ENCODE measurements at regions not wholly inside any gene's neighbourhood (a gene's known extent, or its start where the extent isn't known, plus 50 kb on each side); places are given as distances from the start of the nearest gene placed in this dataset.

DNA sequence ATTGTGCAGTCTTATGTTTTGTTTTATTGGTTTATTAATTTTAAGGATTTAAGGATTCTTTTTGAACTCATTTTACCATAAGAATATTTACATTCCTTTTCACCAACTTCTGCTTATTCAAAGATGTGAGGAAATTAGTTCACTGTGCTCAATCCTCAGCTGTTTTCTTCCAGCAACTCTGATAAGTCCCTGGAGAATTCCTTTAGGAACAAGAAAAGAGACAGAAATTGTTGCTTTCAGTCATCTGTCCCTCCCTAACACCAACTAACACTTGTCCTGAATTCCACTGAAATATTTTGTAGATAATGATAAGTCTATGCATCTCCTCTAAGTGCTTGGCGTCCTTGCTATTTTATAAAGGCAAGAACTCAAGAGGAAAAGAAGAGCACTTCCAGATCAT, 334.8 kb upstream of the MARCKS start:
- TF ChIP-seq, protein P1, sequence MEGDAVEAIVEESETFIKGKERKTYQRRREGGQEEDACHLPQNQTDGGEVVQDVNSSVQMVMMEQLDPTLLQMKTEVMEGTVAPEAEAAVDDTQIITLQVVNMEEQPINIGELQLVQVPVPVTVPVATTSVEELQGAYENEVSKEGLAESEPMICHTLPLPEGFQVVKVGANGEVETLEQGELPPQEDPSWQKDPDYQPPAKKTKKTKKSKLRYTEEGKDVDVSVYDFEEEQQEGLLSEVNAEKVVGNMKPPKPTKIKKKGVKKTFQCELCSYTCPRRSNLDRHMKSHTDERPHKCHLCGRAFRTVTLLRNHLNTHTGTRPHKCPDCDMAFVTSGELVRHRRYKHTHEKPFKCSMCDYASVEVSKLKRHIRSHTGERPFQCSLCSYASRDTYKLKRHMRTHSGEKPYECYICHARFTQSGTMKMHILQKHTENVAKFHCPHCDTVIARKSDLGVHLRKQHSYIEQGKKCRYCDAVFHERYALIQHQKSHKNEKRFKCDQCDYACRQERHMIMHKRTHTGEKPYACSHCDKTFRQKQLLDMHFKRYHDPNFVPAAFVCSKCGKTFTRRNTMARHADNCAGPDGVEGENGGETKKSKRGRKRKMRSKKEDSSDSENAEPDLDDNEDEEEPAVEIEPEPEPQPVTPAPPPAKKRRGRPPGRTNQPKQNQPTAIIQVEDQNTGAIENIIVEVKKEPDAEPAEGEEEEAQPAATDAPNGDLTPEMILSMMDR (IDR thresholded peaks at IDR 0.05) = no peak
- TF ChIP-seq, protein P2, sequence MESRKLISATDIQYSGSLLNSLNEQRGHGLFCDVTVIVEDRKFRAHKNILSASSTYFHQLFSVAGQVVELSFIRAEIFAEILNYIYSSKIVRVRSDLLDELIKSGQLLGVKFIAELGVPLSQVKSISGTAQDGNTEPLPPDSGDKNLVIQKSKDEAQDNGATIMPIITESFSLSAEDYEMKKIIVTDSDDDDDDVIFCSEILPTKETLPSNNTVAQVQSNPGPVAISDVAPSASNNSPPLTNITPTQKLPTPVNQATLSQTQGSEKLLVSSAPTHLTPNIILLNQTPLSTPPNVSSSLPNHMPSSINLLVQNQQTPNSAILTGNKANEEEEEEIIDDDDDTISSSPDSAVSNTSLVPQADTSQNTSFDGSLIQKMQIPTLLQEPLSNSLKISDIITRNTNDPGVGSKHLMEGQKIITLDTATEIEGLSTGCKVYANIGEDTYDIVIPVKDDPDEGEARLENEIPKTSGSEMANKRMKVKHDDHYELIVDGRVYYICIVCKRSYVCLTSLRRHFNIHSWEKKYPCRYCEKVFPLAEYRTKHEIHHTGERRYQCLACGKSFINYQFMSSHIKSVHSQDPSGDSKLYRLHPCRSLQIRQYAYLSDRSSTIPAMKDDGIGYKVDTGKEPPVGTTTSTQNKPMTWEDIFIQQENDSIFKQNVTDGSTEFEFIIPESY (IDR thresholded peaks at IDR 0.05; ENCODE audit: borderline replicate concordance, low read depth) = no peak
- no peak for TF ChIP-seq MXI1 (IDR thresholded peaks at IDR 0.05; ENCODE audit: low read depth, low read length)
- TF ChIP-seq, protein P3, sequence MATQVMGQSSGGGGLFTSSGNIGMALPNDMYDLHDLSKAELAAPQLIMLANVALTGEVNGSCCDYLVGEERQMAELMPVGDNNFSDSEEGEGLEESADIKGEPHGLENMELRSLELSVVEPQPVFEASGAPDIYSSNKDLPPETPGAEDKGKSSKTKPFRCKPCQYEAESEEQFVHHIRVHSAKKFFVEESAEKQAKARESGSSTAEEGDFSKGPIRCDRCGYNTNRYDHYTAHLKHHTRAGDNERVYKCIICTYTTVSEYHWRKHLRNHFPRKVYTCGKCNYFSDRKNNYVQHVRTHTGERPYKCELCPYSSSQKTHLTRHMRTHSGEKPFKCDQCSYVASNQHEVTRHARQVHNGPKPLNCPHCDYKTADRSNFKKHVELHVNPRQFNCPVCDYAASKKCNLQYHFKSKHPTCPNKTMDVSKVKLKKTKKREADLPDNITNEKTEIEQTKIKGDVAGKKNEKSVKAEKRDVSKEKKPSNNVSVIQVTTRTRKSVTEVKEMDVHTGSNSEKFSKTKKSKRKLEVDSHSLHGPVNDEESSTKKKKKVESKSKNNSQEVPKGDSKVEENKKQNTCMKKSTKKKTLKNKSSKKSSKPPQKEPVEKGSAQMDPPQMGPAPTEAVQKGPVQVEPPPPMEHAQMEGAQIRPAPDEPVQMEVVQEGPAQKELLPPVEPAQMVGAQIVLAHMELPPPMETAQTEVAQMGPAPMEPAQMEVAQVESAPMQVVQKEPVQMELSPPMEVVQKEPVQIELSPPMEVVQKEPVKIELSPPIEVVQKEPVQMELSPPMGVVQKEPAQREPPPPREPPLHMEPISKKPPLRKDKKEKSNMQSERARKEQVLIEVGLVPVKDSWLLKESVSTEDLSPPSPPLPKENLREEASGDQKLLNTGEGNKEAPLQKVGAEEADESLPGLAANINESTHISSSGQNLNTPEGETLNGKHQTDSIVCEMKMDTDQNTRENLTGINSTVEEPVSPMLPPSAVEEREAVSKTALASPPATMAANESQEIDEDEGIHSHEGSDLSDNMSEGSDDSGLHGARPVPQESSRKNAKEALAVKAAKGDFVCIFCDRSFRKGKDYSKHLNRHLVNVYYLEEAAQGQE (IDR thresholded peaks at IDR 0.05; ENCODE audit: low read depth, low read length) = no peak
- no peak for TF ChIP-seq POLR2AphosphoS5 (IDR thresholded peaks at IDR 0.05; ENCODE audit: low read depth, low read length)
- TF ChIP-seq, protein P4, sequence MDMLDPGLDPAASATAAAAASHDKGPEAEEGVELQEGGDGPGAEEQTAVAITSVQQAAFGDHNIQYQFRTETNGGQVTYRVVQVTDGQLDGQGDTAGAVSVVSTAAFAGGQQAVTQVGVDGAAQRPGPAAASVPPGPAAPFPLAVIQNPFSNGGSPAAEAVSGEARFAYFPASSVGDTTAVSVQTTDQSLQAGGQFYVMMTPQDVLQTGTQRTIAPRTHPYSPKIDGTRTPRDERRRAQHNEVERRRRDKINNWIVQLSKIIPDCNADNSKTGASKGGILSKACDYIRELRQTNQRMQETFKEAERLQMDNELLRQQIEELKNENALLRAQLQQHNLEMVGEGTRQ (IDR thresholded peaks at IDR 0.05; ENCODE audit: borderline replicate concordance, low read depth, low read length) = no peak
- no peak for TF ChIP-seq RAD21 (IDR thresholded peaks at IDR 0.05; ENCODE audit: low read length)
- TF ChIP-seq, protein P5, sequence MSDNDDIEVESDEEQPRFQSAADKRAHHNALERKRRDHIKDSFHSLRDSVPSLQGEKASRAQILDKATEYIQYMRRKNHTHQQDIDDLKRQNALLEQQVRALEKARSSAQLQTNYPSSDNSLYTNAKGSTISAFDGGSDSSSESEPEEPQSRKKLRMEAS (IDR thresholded peaks at IDR 0.05; ENCODE audit: low read depth) = no peak
- TF ChIP-seq TEAD4 (IDR thresholded peaks at IDR 0.05; ENCODE audit: borderline replicate concordance, insufficient read depth) = no peak

All from SK-N-SH (cell line).